MCF 10A (cell line): ENCODE measurements at regions not wholly inside any gene's neighbourhood (a gene's known extent, or its start where the extent isn't known, plus 50 kb on each side); places are given as distances from the start of the nearest gene placed in this dataset.

Experiments used
- BruUV-seq: library from RNA; stranded (reverse); fragments of 400-500 nt; replicated peaks from 2 replicates; lab custom pipeline; 2021; lab: Mats Ljungman, UMichigan
- CTCF ChIA-PET: fragments of 300-600 bp; sonication (Branson Sonifier 250); formaldehyde crosslinking; extraction: SDS; loops from one replicate; lab custom pipeline; 2021; ENCODE audit warnings: antibody characterized with exemption, inconsistent platforms; lab: Yijun Ruan, JAX
- POLR2A ChIA-PET: fragments of 300-600, 350-650 bp; sonication (Branson Sonifier 250); formaldehyde crosslinking; extraction: SDS; loops from one replicate; lab custom pipeline; 2020; ENCODE audit warnings: antibody characterized with exemption, inconsistent platforms; lab: Yijun Ruan, JAX
- DNase-seq: peaks from one replicate; pipeline ENCODE4 v3.0.0-alpha.2; 2018; ENCODE audit not compliant: unreplicated experiment
- H3K27ac Mint-ChIP-seq: one replicate; pipeline ENCODE4 v1.8.0; 2022; ENCODE audit warnings: mild to moderate bottlenecking, low read depth, mixed read lengths; ENCODE audit not compliant: unreplicated experiment
- H3K27me3 Mint-ChIP-seq: one replicate; pipeline ENCODE4 v1.8.0; 2022; ENCODE audit warnings: mixed read lengths; ENCODE audit not compliant: insufficient read depth, unreplicated experiment
- H3K36me3 Mint-ChIP-seq: one replicate; pipeline ENCODE4 v1.8.0; 2022; ENCODE audit warnings: mild to moderate bottlenecking, moderate library complexity, mixed read lengths; ENCODE audit not compliant: insufficient read depth, unreplicated experiment
- H3K4me1 Mint-ChIP-seq: one replicate; pipeline ENCODE4 v1.8.0; 2022; ENCODE audit warnings: mixed read lengths; ENCODE audit not compliant: insufficient read depth, unreplicated experiment
- H3K4me3 Mint-ChIP-seq: one replicate; pipeline ENCODE4 v1.8.0; 2022; ENCODE audit warnings: mild to moderate bottlenecking, moderate library complexity, mixed read lengths; ENCODE audit not compliant: unreplicated experiment
- H3K9me3 Mint-ChIP-seq: one replicate; pipeline ENCODE4 v1.8.0; 2022; ENCODE audit warnings: mixed read lengths; ENCODE audit not compliant: unreplicated experiment
- CTCF ChIP-seq: fragments of 200-600 bp; IDR thresholded peaks from one replicate; pipeline ENCODE4 v1.8.0; 2022; ENCODE audit warnings: antibody characterized with exemption, mild to moderate bottlenecking; ENCODE audit not compliant: unreplicated experiment
- intact Hi-C: fragments of 100-400 bp; cut with micrococcal nuclease; formaldehyde crosslinking; loops from 2 replicates; pipeline ENCODE4 v1.14.1; 2022

- no TSS peak for BruUV-seq
- Mint-ChIP-seq H3K27ac (no peak overlapping the region), H3K9me3 (no peaks in the 10 kb centered on the region), H3K4me1 (no peaks in the 10 kb centered on the region), H3K27me3 (peaks cover 29% of the 10 kb centered on the region), H3K4me3 (no peak overlapping the region), H3K36me3 (no peaks in the 10 kb centered on the region)
- POLR2A ChIA-PET = no interaction called here
- intact Hi-C loops = no loop called here
- no peak for TF ChIP-seq CTCF
- CTCF ChIA-PET = interaction anchor here (0.7 kb wide), 1 partner anchor 195 kb away, joined by 3 read pairs; no protein-coding TSS in a partner anchor
- no peak for DNase-seq
Observed at GRCh38 chr14:41397926-41398325, 208.8 kb upstream of the LRFN5 start.

- Mint-ChIP-seq H3K4me3 (no peak overlapping the region), H3K27me3 (peaks cover 61% of the 10 kb centered on the region), H3K36me3 (no peaks in the 10 kb centered on the region), H3K27ac (no peak overlapping the region), H3K9me3 (no peaks in the 10 kb centered on the region), H3K4me1 (no peaks in the 10 kb centered on the region)
- intact Hi-C loops = no loop called here
- POLR2A ChIA-PET = interaction anchor here (0.6 kb wide), 1 partner anchor 15 kb away, joined by 3 read pairs; no protein-coding TSS in a partner anchor
- BruUV-seq = no TSS peak
- CTCF ChIA-PET = no interaction called here
- no peak for DNase-seq
- no peak for TF ChIP-seq CTCF
Observed at GRCh38 chr14:41393512-41393911, 213.2 kb upstream of the LRFN5 start.

GRCh38 chr14:41392226-41392625 lies 214.4 kb upstream of the LRFN5 start:
- TF ChIP-seq CTCF = no peak
- BruUV-seq = no TSS peak
- Mint-ChIP-seq H3K36me3 (no peaks in the 10 kb centered on the region), H3K27me3 (peaks cover 57% of the 10 kb centered on the region), H3K4me1 (no peaks in the 10 kb centered on the region), H3K27ac (no peak overlapping the region), H3K4me3 (no peak overlapping the region), H3K9me3 (no peaks in the 10 kb centered on the region)
- intact Hi-C loops = no loop called here
- DNase-seq = no peak
- ChIA-PET POLR2A (no interaction called here), CTCF (interaction anchor here (0.7 to 1.2 kb wide), 2 partner anchors 15 to 27 kb away, joined by 3 read pairs; no protein-coding TSS in a partner anchor)

GRCh38 chr14:41389355-41389754 lies 217.3 kb upstream of the LRFN5 start:
- H3K27ac Mint-ChIP-seq = no peak overlapping the region
- BruUV-seq = no TSS peak
- intact Hi-C loops = no loop called here
- peaks cover 59% of the 10 kb centered on the region for H3K27me3 Mint-ChIP-seq
- ChIA-PET CTCF (no interaction called here), POLR2A (no interaction called here)
- TF ChIP-seq CTCF = no peak
- H3K36me3 Mint-ChIP-seq = no peaks in the 10 kb centered on the region
- H3K9me3 Mint-ChIP-seq = no peaks in the 10 kb centered on the region
- no peaks in the 10 kb centered on the region for H3K4me1 Mint-ChIP-seq
- no peak overlapping the region for H3K4me3 Mint-ChIP-seq
- DNase-seq = no peak
